DND-41 (cell line): ENCODE measurements at regions not wholly inside any gene's neighbourhood (a gene's known extent, or its start where the extent isn't known, plus 50 kb on each side); places are given as distances from the start of the nearest gene placed in this dataset.
"Not testable (repeated sequence)": the region's sequence is repeated elsewhere in the genome, so short reads cannot be mapped to it uniquely, and the experiment has no call there.

Experiments used
- ATAC-seq: fragments of 200-7000 bp; cut with Tn5 transposase; 3 replicates; pipeline ENCODE4 v1.9.1; 2021; ENCODE audit warnings: low read depth; ENCODE audit not compliant: insufficient read depth
- DNase-seq: peaks from one replicate; pipeline ENCODE4 v3.0.0-alpha.2; 2020
- H2AFZ ChIP-seq: 2 replicates; pipeline ENCODE4 v1.6.0; 2012; ENCODE audit warnings: low read depth, low read length
- H3K27ac ChIP-seq: 2 replicates; pipeline ENCODE4 v1.5.1; 2012; ENCODE audit warnings: low read length, inconsistent platforms
- H3K27me3 ChIP-seq: fragments of 200-600 bp; sonication (generic); 2 replicates; pipeline ENCODE4 v1.6.0; 2012; ENCODE audit warnings: low read length, mild to moderate bottlenecking, inconsistent platforms; ENCODE audit not compliant: insufficient read depth, poor library complexity
- H3K36me3 ChIP-seq: 2 replicates; pipeline ENCODE4 v1.5.1; 2012; ENCODE audit warnings: low read length, inconsistent platforms; ENCODE audit not compliant: insufficient read depth
- H3K4me1 ChIP-seq: 2 replicates; pipeline ENCODE4 v1.5.1; 2012; ENCODE audit warnings: mild to moderate bottlenecking, low read length; ENCODE audit not compliant: insufficient read depth
- H3K4me2 ChIP-seq: 2 replicates; pipeline ENCODE4 v1.6.0; 2012; ENCODE audit warnings: mild to moderate bottlenecking, moderate library complexity, low read length, inconsistent platforms; ENCODE audit not compliant: insufficient read depth
- H3K4me3 ChIP-seq, 2 experiments: fragments of 200-600 bp in 1 of 2; shearing (Covaris generic) in 1 of 2; 2 replicates each; pipeline ENCODE4 v1.5.1; 2012 to 2016; ENCODE audit warnings: inconsistent platforms in 2 of 2, low read length in 2 of 2, mild to moderate bottlenecking in 2 of 2, low read depth in 1 of 2, moderate library complexity in 1 of 2
- H3K79me2 ChIP-seq: 2 replicates; pipeline ENCODE4 v1.6.0; 2012; ENCODE audit warnings: low read length, inconsistent platforms; ENCODE audit not compliant: insufficient read depth
- H3K9ac ChIP-seq: 2 replicates; pipeline ENCODE4 v1.6.0; 2012; ENCODE audit warnings: low read depth, mild to moderate bottlenecking, inconsistent platforms, low read length, moderate library complexity
- H3K9me3 ChIP-seq: 2 replicates; pipeline ENCODE4 v1.5.1; 2012; ENCODE audit warnings: low read length, moderate library complexity, mild to moderate bottlenecking, inconsistent platforms; ENCODE audit not compliant: insufficient read depth, severe bottlenecking
- H4K20me1 ChIP-seq: 2 replicates; pipeline ENCODE4 v1.6.0; 2012; ENCODE audit warnings: low read length; ENCODE audit not compliant: insufficient read depth
- CTCF ChIP-seq: IDR thresholded peaks from 2 replicates; pipeline ENCODE4 v1.5.1; 2012; ENCODE audit warnings: borderline replicate concordance, low read length, moderate library complexity, mild to moderate bottlenecking; ENCODE audit not compliant: poor library complexity, severe bottlenecking; ENCODE audit errors: extremely low read depth
- EZH2 ChIP-seq: IDR thresholded peaks from 3 replicates; pipeline ENCODE4 v1.6.1; 2012; ENCODE audit warnings: borderline replicate concordance, low read depth, mild to moderate bottlenecking, moderate library complexity, low read length, inconsistent platforms; ENCODE audit not compliant: severe bottlenecking

GRCh38 chr13:22964245-22964966, 216.4 kb upstream of the SGCG start:
- H3K4me2 ChIP-seq = no peak overlapping the region
- no peaks in the 10 kb centered on the region for H3K79me2 ChIP-seq
- H4K20me1 ChIP-seq = no peaks in the 10 kb centered on the region
- no peak overlapping the region for H2AFZ ChIP-seq
- H3K27me3 ChIP-seq = no peaks in the 10 kb centered on the region
- ATAC-seq = no peak
- TF ChIP-seq EZH2 (no peak), CTCF (no peak)
- H3K9ac ChIP-seq = no peak overlapping the region
- no peak overlapping the region for H3K4me3 ChIP-seq
- DNase-seq = no peak
- H3K4me1 ChIP-seq = no peaks in the 10 kb centered on the region
- no peaks in the 10 kb centered on the region for H3K9me3 ChIP-seq
- no peak overlapping the region for H3K27ac ChIP-seq
- H3K36me3 ChIP-seq = no peaks in the 10 kb centered on the region

- H3K79me2 ChIP-seq, H3K27me3 ChIP-seq, DNase-seq, ATAC-seq, H3K36me3 ChIP-seq, H4K20me1 ChIP-seq, H3K9me3 ChIP-seq, H3K27ac ChIP-seq, H3K4me1 ChIP-seq, H2AFZ ChIP-seq, H3K4me3 ChIP-seq, H3K9ac ChIP-seq, H3K4me2 ChIP-seq: not testable (repeated sequence)
Measured at GRCh38 chr13:22965011-22965857, 215.5 kb upstream of the SGCG start.

GRCh38 chr13:22965858-22966239, 214.9 kb upstream of the SGCG start:
- H3K4me2 ChIP-seq, H2AFZ ChIP-seq, H3K4me1 ChIP-seq, H3K9ac ChIP-seq, H3K4me3 ChIP-seq, H3K27me3 ChIP-seq, H3K79me2 ChIP-seq, ATAC-seq, H3K9me3 ChIP-seq, H3K36me3 ChIP-seq, DNase-seq, H3K27ac ChIP-seq, H4K20me1 ChIP-seq: not testable (repeated sequence)

- not testable (repeated sequence) for H3K4me1 ChIP-seq, H3K36me3 ChIP-seq, DNase-seq, H4K20me1 ChIP-seq, H2AFZ ChIP-seq, H3K27ac ChIP-seq, ATAC-seq, H3K27me3 ChIP-seq, H3K9me3 ChIP-seq, H3K79me2 ChIP-seq, H3K4me3 ChIP-seq, H3K4me2 ChIP-seq, H3K9ac ChIP-seq
Measured at GRCh38 chr13:22966753-22967152, 214.0 kb upstream of the SGCG start.

GRCh38 chr13:22967669-22968068, 213.1 kb upstream of the SGCG start:
- no peak overlapping the region for H3K4me3 ChIP-seq
- TF ChIP-seq EZH2 (no peak), CTCF (no peak)
- H4K20me1 ChIP-seq = no peaks in the 10 kb centered on the region
- H3K9ac ChIP-seq = no peak overlapping the region
- H3K4me1 ChIP-seq = no peaks in the 10 kb centered on the region
- no peak for ATAC-seq
- H3K79me2 ChIP-seq = no peaks in the 10 kb centered on the region
- H3K9me3 ChIP-seq = no peaks in the 10 kb centered on the region
- no peaks in the 10 kb centered on the region for H3K27me3 ChIP-seq
- DNase-seq = no peak
- no peak overlapping the region for H3K4me2 ChIP-seq
- no peaks in the 10 kb centered on the region for H3K36me3 ChIP-seq
- no peak overlapping the region for H3K27ac ChIP-seq
- H2AFZ ChIP-seq = no peak overlapping the region
